A673 (cell line): ENCODE measurements at regions not wholly inside any gene's neighbourhood (a gene's known extent, or its start where the extent isn't known, plus 50 kb on each side); places are given as distances from the start of the nearest gene placed in this dataset.

Experiments
- BruUV-seq: library from RNA; stranded (reverse); fragments of 400-500 nt; replicated peaks from 2 replicates; lab custom pipeline; 2021; lab: Mats Ljungman, UMichigan
- CTCF ChIA-PET: fragments of 300-600 bp; sonication (Branson Sonifier 250); formaldehyde crosslinking; loops from one replicate; lab custom pipeline; 2022; ENCODE audit warnings: antibody characterized with exemption; lab: Charles Lee
- POLR2A ChIA-PET: fragments of 300-600 bp; sonication (Branson Sonifier 250); formaldehyde crosslinking; loops from one replicate; lab custom pipeline; 2022; ENCODE audit warnings: antibody characterized with exemption; ENCODE audit not compliant: low non-redundant PET; lab: Charles Lee
- DNase-seq: peaks from one replicate; pipeline ENCODE4 v3.0.0-alpha.2; 2015; ENCODE audit warnings: low spot score
- H3K27ac ChIP-seq: fragments of 200-600 bp; sonication (generic); 2 replicates; pipeline ENCODE4 v1.5.1; 2016; ENCODE audit warnings: mixed run types, low read depth, mild to moderate bottlenecking, mixed read lengths, antibody characterized with exemption, low read length; ENCODE audit not compliant: poor library complexity, severe bottlenecking
- H3K27me3 ChIP-seq: fragments of 200-600 bp; sonication (generic); replicated peaks from 2 replicates; pipeline ENCODE4 v1.6.1; 2017; ENCODE audit warnings: mixed run types, low read depth, mild to moderate bottlenecking, mixed read lengths, antibody characterized with exemption, low read length; ENCODE audit not compliant: insufficient read depth, poor library complexity
- H3K36me3 ChIP-seq: fragments of 200-600 bp; sonication (generic); 2 replicates; pipeline ENCODE4 v1.6.1; 2016; ENCODE audit warnings: mixed run types, mild to moderate bottlenecking, mixed read lengths, antibody characterized with exemption, low read length; ENCODE audit not compliant: insufficient read depth, poor library complexity, severe bottlenecking
- H3K4me1 ChIP-seq: fragments of 200-600 bp; sonication (generic); 2 replicates; pipeline ENCODE4 v1.6.1; 2017; ENCODE audit warnings: mixed run types, mild to moderate bottlenecking, mixed read lengths, antibody characterized with exemption, low read length; ENCODE audit not compliant: insufficient read depth, poor library complexity, severe bottlenecking
- H3K4me3 ChIP-seq: fragments of 200-600 bp; sonication (generic); 2 replicates; pipeline ENCODE4 v1.5.1; 2016; ENCODE audit warnings: low read depth, mixed run types, mild to moderate bottlenecking, mixed read lengths, low read length; ENCODE audit not compliant: poor library complexity, severe bottlenecking
- H3K9me3 ChIP-seq: fragments of 200-600 bp; sonication (generic); 2 replicates; pipeline ENCODE4 v1.6.1; 2016; ENCODE audit warnings: mixed run types, low read depth, mild to moderate bottlenecking, mixed read lengths, antibody characterized with exemption, low read length; ENCODE audit not compliant: poor library complexity, severe bottlenecking
- CTCF ChIP-seq: fragments of 300-800, 200-600 bp; sonication (generic); conservative IDR thresholded peaks from 2 replicates; pipeline ENCODE4 v1.5.1; 2017; ENCODE audit warnings: low read depth, mild to moderate bottlenecking, antibody characterized with exemption, low read length, moderate library complexity, mixed read lengths
- EZH2 ChIP-seq: fragments of 200-600 bp; sonication (generic); IDR thresholded peaks from 2 replicates; pipeline ENCODE4 v1.6.1; 2017; ENCODE audit warnings: borderline replicate concordance, low read depth, mild to moderate bottlenecking, mixed read lengths, antibody characterized with exemption, low read length; ENCODE audit not compliant: poor library complexity, severe bottlenecking
- intact Hi-C: fragments of 100-400 bp; cut with micrococcal nuclease; formaldehyde crosslinking; loops from one replicate; pipeline ENCODE4 v1.10.0; 2022; ENCODE audit not compliant: unreplicated experiment

- H3K27ac ChIP-seq: no peak overlapping the region
- BruUV-seq: no TSS peak
- no peak overlapping the region for H3K4me3 ChIP-seq
- ChIA-PET CTCF (no interaction called here), POLR2A (no interaction called here)
- TF ChIP-seq EZH2 (no peak), CTCF (no peak)
- H3K9me3 ChIP-seq: no peaks in the 10 kb centered on the region
- DNase-seq: no peak
- intact Hi-C loops: no loop called here
- no peaks in the 10 kb centered on the region for H3K36me3 ChIP-seq
- H3K27me3 ChIP-seq: no peaks in the 10 kb centered on the region
- no peaks in the 10 kb centered on the region for H3K4me1 ChIP-seq
These were observed 1666.7 kb downstream of the EFNB2 start for GRCh38 chr13:104868806-104869205.

GRCh38 chr13:104855581-104855980 is 1679.9 kb downstream of the EFNB2 start:
- Histone ChIP-seq H3K36me3 (no peaks in the 10 kb centered on the region), H3K4me3 (no peak overlapping the region), H3K4me1 (no peaks in the 10 kb centered on the region), H3K27me3 (no peaks in the 10 kb centered on the region), H3K27ac (no peak overlapping the region), H3K9me3 (no peaks in the 10 kb centered on the region)
- CTCF ChIA-PET: no interaction called here
- no TSS peak for BruUV-seq
- POLR2A ChIA-PET: no interaction called here
- intact Hi-C loops: no loop called here
- TF ChIP-seq EZH2 (no peak), CTCF (no peak)
- DNase-seq: no peak

- BruUV-seq: no TSS peak
- POLR2A ChIA-PET: no interaction called here
- intact Hi-C loops: no loop called here
- Histone ChIP-seq H3K27me3 (no peaks in the 10 kb centered on the region), H3K9me3 (no peaks in the 10 kb centered on the region), H3K36me3 (no peaks in the 10 kb centered on the region), H3K27ac (no peak overlapping the region), H3K4me3 (no peak overlapping the region), H3K4me1 (no peaks in the 10 kb centered on the region)
- no peak for TF ChIP-seq CTCF
- no peak for TF ChIP-seq EZH2
- DNase-seq: no peak
- CTCF ChIA-PET: no interaction called here
These were observed 1680.8 kb downstream of the EFNB2 start for GRCh38 chr13:104854698-104855097.
